Transverse colon (tissue), 3 donors: ENCODE measurements at regions not wholly inside any gene's neighbourhood (a gene's known extent, or its start where the extent isn't known, plus 50 kb on each side); places are given as distances from the start of the nearest gene placed in this dataset.

Experiments
- POLR2A ChIP-seq: fragments of 450-650 bp; IDR thresholded peaks from one replicate; pipeline ENCODE4 v1.6.1; 2016; ENCODE audit warnings: antibody characterized with exemption, mild to moderate bottlenecking, moderate library complexity
- TF ChIP-seq, protein P1 (sequence below), 5 experiments: fragments of 200-600 bp in 3 of 5; fragments of 450-650 bp in 2 of 5; sonication (generic) in 3 of 5; IDR thresholded peaks; 1 replicate in 2 of 5; 2 replicates in 3 of 5; pipeline ENCODE4 v1.5.1; 2016 to 2017; ENCODE audit warnings: antibody characterized with exemption in 5 of 5, inconsistent platforms in 3 of 5, mild to moderate bottlenecking in 2 of 5, moderate library complexity in 1 of 5

DNA sequence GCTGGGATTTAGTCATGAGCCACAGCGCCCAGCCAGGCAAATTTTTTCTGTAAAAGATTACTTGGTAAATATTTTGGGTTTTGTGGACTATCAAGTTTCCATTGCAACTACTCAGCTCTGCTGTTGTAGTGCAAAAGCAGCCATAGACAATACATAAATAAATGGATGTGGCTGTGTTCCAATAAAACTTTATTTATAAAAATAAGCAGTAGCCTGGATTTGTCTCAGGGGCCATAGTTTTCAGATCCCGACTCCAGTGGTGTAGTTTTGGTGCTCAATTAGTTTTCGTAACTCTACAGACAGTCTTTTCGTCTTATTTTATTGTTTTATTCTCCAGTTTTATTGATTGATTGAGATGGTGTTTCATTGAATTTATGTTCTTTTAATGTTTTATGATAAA, 80.1 kb upstream of the IVNS1ABP start:
- no peak for TF ChIP-seq POLR2A
- TF ChIP-seq, protein P1, sequence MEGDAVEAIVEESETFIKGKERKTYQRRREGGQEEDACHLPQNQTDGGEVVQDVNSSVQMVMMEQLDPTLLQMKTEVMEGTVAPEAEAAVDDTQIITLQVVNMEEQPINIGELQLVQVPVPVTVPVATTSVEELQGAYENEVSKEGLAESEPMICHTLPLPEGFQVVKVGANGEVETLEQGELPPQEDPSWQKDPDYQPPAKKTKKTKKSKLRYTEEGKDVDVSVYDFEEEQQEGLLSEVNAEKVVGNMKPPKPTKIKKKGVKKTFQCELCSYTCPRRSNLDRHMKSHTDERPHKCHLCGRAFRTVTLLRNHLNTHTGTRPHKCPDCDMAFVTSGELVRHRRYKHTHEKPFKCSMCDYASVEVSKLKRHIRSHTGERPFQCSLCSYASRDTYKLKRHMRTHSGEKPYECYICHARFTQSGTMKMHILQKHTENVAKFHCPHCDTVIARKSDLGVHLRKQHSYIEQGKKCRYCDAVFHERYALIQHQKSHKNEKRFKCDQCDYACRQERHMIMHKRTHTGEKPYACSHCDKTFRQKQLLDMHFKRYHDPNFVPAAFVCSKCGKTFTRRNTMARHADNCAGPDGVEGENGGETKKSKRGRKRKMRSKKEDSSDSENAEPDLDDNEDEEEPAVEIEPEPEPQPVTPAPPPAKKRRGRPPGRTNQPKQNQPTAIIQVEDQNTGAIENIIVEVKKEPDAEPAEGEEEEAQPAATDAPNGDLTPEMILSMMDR (IDR thresholded peaks at IDR 0.05) = no peak
